GM21528 (cell line): ENCODE measurements at regions not wholly inside any gene's neighbourhood (a gene's known extent, or its start where the extent isn't known, plus 50 kb on each side); places are given as distances from the start of the nearest gene placed in this dataset.
"Not testable (repeated sequence)": the region's sequence is repeated elsewhere in the genome, so short reads cannot be mapped to it uniquely, and the experiment has no call there.

Source experiments
- ATAC-seq: cut with Tn5 transposase; IDR thresholded peaks from one replicate; pipeline ENCODE4 v1.9.1; 2021; ENCODE audit warnings: mild to moderate bottlenecking, moderate library complexity; ENCODE audit not compliant: unreplicated experiment, low FRiP score

DNA sequence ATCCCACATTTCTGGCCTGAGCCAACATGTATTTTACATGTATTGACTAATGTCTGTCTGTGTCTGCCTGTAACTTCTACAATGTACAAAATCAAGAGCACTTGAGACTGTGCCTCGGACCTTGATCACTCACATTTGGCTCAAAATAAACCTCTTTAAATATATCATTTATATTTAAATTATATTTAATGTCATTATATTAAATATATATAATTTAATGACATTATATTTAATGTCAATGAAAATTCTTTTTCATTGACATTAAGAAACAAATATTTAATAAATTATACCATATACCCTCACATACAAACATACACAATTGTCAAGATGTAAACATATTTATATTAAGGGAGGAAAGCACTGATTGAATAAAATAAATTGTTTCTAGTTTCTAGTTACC lies 1099.8 kb upstream of the CDH18 start:
- ATAC-seq, result no peak

DNA sequence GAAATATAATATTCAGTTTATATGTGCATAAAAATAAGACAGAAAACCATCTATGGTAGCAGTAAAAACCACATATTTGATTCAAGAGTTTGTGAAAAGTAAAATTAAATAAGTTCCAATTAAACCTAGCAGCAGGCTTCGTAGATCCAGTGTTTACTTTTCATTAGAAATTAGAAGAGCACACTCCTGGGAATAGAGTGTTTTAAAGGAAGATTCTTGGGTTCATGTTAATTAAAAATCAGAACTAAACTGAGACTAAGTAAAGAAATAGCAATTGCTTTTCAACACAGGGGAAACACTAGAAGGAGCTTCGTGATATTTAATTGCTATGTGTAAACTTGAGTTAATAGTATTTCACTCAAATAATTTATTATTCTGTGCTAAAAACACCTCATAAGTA lies 1097.8 kb upstream of the CDH18 start:
- ATAC-seq, result no peak

DNA sequence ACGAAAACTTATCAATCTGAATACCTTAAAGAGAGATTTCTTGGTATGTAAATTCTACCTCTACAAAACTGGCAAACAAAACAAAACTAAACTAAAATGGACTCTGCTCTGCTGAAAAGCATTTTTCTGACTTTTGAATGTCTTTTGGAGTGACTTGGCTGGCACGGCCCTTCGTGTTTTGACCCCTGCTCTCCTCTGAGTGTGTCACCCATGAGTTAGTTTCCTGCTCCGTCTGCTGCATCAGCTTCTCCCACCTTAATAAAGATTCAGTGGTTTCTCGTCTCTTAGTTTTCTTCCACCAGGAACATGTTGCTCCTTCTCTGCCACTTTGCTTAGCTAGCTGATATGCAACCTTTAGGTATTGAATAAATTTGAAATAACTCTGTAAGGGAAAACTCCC lies 1084.0 kb upstream of the CDH18 start:
- no peak for ATAC-seq

DNA sequence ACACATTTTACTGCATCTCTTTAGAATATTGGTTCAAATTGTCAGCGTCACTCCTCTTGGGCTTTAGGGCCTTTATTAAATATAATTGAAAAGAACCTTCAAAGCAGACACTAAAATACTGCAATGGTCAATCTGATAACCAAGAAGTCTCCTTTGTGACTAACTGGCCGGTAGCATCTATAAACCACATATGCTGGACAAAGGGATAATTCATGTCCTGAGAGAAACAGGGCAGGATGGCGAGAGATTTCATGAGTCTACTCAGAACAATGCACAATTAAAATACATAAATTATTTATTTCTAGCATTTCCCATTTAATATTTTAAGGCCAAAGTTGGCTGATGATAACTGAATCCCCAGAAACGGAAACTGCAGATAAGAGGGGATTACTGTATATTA lies 1083.4 kb upstream of the CDH18 start:
- no peak for ATAC-seq

DNA sequence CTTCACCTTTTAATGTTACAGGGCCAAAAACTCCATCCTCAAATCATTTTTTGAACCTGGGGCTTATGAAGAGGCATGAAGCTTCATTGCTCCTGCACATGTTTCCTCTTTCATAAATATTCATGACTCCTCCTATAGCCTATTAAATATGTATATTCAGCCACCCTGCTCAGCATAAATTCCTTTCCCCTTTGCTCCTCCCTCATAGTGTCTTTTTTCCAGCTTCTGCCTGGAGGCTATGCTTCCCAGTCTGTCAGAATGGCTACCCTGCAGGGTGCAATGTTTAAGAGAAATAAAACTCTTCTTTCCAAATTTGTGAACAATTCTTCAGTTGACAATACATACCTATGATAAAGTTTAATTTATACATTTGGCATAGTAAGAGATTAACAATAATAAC lies 1082.9 kb upstream of the CDH18 start:
- ATAC-seq, result no peak

DNA sequence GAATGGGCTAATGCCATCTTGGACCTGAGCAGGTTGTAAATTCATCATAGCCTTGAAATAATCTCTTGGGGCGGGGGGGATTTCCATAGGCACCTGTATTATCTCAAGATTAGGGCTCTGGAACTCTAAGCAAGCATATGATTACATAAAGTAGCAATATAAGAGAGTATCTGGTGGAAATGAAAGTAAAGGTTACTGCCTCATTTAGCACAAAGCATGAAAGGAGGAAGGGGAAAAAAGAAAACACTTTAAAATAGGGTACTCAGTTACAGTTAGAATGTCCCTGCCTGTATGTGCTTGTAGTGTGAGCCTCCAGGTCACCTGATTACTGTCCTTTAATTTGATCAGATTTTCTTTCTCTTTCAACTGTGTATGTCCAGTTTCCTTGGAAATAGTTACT lies 1079.7 kb upstream of the CDH18 start:
- no peak for ATAC-seq

DNA sequence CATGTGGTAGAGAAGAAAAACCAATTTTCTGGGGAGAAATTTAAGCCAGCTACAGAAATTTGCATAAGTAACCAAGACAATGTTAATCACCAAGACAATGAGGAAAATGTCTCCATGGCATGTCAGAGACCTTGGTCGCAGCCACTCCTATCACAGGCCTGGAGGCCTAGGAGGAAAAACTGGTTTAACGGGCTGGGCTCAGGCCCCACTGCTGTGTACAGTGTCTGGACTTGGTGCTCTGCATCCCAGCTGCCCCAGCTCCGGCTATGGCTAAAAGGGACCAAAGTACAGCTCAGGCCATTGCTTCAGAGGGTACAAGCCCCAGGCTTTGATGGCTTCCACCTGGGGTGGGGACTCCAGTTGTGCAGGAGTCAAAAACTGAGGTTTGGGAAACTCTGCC lies 1075.1 kb upstream of the CDH18 start:
- ATAC-seq, result no peak

DNA sequence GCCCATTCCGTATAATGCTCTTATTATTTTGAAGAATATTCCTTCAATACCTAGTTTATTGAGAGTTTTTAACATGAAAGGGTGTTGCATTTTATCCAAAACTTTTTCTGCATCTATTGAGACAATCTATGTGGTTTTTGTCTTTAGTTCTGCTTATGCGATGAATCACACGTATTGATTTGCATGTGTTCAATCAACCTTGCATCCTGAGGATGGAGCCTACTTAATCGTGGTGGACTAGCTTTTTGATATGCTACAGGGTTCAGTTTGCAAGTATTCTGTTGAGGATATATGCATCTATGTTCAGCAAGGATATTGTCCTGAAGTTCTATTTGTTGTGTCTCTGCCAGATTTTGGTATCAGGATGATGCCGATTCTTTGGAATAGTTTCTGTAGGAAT lies 1070.3 kb upstream of the CDH18 start:
- ATAC-seq, result peak; percentile 99

DNA sequence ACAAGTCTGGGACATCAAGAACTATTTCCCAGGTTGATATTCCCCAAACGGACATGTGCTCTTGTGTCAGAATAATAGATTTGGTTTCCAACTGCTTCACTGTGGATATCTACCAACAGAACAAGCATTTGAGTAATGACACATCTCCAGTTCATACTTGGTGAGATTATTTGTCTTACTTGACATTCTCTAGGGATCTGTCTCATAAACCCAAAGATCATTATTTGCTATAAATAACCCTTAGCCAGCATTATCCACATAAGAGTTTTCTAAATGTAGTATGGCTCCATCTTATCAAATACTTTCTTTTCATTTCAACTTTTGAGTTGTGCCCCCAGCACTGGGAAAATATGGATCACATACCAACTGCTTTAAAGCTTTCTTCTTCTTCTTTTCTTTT lies 1063.9 kb upstream of the CDH18 start:
- no peak for ATAC-seq

DNA sequence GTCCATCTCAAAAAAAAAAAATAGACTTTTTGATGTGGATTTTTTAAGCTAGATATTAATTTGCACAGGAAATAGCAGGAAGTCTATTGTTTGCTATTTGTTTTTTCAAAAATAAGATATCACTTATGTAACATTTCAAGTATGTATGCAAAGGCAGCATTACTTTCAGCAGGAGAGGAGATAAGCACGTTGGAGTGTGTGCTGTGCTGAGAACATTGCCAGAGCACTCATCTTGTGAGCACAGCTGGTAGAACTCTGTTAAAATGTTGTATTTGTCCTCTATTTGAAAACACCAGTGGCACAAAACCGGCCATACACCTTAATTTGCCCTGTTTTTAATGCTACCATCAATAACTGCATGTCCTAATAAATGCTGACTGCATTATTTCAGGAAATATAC lies 1061.9 kb upstream of the CDH18 start:
- ATAC-seq, result no peak

DNA sequence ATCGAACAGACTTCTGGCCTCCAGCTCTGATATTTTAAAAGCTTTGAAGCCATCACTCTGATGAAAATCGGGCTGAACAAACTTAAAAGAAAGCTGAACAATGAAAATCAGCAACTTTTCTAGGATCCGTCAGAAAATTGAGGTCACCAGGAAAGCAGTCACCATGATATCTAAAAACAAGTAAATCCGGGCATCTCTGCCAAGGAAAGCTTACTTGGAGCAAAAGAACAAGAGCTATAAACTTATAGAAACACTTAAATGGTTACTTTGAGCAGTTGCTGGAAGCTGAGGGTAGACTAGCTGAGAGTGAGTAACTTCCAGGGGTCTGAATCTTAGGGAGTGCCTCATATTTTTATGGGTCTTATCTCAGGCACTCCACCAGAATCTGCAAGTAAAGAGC lies 1043.0 kb upstream of the CDH18 start:
- ATAC-seq, result no peak

DNA sequence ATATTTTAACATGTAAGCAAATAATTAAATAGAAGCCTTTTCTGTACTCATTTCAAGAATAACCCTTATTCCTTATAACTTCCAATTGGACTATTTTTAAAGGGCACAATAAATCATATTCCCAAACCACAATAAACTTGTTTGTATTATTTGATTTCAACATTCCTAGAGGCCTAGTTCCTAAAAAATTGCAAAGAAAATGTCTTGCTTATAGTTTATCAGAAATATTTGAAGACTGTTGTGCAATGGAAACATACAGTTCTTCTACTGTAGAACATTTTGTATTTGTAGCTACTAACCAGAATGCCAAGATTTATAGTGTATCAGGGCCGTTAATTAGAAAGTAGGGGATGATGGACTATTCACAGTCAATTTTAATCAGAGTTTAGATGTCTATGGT lies 1037.0 kb upstream of the CDH18 start:
- ATAC-seq, result no peak

DNA sequence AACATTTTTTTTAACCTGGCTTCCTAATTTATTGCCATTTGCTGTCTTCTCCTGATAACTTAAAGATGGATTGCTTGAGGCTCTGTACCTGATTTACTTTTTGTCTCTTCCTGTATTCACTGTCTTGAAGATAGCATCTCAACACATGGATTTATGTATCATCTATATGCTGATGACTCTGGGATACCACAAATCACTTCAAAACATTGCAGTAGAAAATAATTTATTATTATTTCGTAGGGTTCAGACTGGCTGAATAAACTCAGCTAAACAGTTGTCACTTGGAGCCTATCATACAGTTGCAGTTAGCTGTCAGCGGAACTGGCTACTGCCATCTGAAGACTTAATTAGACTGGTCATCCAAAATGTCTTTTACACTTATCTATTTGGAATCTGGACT lies 1025.2 kb upstream of the CDH18 start:
- no peak for ATAC-seq

DNA sequence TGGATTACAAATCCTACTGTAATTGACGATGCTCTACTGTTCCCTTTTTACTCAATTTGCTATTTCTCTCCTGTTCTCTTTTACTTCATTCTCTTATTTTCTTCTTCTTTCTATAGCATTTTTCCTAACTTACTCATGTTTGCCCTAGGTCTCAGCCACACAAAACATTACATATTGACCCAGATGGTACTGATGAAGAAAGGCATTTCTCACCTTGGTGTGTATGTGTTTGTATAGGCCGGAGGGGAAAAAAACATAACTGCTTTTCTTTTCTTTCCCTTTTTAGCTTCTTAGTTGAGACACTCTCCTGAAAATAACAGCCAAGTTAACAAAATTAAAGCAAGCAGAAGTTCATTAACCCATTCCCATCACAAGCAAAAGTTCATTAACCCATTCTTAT lies 1019.8 kb upstream of the CDH18 start:
- no peak for ATAC-seq

DNA sequence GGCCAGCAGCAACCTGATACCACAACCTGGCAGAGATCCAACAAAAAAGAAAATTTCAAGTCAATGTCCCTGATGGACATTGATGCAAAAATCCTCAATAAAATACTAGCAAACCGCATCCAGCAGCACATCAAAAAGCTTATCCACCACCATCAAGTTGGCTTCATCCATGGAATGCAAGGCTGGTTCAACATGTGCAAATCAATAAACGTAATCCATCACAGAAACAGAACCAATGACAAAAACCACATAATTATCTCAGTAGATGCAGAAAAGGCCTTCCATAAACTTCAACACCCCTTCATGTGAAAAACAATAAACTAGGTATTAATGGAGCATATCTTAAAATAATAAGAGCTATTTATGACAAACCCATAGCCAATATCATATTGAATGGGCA lies 1000.9 kb upstream of the CDH18 start:
- not testable (repeated sequence) for ATAC-seq

DNA sequence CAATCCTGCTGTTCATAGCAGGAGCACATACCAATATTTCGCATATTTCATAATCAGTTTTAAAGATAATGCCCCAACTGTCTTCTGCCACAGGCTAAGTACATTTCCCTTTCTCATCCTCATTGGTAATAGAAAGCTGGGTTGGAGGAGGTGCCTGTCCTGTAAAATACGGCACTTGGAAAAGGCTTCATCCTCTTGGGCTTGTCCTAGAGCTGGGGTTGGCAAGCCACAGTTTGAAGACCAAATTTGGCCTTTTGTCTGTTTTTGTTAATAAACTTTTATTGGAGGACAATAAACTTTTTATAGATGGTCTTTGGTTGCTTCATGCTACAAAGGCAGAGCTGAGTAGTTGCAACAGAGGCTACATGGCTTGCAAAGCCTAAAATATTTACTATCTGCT lies 997.8 kb upstream of the CDH18 start:
- no peak for ATAC-seq

DNA sequence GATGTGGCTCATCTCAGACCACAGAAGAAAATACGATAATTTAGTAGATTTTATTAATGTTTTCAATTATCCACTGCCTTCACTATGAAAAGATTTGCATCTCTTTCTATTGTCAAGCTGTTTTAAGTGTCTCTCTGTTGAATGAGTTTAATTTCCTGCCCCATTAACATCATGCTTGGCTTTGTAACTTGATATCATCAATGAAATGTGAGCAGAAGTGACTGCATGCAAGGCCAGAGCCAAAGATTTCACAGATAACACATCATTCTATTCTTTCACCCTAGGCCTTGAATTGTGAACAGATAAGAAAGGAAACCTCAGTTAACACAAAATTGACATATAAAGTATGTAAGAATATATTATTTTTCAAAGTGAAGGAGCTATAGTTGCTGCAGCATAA lies 986.4 kb upstream of the CDH18 start:
- no peak for ATAC-seq

DNA sequence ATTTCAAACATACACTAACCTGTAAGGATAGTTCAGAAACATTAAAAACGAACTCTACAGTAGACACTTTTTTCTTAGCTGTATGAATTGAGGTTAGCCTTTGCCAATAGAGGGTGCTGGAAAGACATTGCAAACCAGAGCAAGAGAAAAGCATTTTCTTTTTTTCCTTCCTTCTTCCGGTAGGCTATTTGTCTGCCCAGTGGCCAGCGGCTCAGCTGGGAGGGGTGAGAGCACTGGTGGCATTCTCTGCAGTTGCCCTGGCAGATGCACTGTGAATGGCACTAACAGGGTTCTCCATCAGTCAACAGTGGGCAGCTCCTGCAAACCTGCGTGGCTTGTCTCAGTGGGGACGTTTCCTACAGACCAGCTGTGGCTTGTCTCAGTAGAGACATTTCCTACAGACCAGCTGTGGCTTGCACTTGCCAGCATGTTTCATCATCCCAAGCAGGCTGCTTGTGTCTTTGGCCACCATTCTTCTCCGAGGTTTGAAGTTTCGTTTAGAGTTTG lies 984.5 kb upstream of the CDH18 start:
- peak; percentile 90 for ATAC-seq

DNA sequence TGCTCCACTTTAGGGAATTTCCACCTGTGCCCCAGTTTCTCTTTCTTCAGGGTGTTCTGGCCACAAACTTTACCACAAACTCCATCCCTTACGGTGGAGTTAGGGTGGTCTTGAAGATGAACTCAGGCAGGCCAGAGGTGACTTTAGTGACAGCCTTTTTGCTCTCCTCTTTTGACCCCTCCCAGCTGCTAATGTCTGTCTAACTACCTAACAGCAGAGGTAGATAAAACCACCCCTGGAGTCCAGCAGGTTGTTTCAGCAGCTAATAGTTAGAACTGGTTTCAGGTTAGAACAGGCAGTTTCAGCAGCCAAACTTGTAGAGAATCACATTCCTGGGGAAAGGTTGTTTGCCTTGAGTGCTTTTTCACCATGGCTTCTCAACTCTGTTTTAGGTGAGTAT lies 971.3 kb upstream of the CDH18 start:
- ATAC-seq, result no peak

DNA sequence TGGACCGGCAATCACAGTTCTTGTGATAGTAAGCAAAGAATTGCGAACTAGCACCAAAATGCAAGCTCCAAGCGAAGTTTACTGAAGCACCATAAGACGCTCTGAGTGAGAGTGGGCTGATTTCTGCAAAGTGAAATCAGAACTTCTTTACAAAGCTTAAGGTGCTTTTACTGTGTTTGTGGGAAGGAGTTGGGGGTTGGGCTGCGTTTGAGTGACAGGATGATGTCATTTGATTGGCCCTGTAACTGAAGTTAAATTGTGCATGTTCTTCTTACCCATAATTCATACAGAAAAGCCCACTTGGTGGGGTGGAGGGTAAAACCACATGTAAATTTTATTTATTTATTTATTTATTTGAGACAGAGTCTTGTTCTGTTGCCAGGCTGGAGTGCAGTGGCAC lies 970.6 kb upstream of the CDH18 start:
- no peak for ATAC-seq

DNA sequence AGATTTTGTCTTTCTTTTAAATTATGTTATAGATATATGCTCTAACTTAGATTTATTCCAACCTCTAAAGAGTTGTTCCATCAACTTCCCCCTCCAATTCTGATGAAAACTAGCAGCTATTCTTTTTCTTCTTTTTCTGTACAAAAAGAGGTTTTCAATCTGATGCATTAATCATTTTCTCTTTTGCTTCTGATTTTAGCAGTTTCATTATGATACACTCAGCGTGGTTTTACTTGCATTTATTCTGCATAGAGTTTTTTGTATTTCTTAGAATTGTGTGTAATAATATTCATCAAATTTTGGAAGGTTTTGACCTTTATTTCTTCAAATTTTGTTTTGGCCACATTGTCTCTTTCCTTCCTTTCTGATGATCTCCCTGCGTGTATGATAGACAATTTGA lies 968.1 kb upstream of the CDH18 start:
- ATAC-seq, result no peak

DNA sequence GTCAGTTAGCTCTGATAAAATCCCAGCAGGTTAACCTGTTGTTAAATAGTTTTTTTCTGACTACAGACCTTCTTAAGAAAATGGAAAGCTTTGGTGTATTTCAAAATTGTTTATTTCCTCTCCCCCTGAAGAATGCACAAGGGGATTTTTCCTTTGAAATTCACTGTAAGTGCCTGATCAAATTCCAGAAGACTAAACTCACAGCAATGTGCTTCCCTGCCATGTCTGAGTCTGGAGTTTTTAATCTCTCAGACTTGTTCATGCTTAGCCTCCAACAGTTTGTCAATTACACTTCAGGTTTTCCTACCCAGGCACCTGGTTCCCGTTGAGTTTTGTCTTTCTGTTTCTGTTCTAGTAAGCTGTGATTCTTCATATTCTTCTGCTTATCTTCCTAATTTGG lies 961.6 kb upstream of the CDH18 start:
- ATAC-seq, result no peak

DNA sequence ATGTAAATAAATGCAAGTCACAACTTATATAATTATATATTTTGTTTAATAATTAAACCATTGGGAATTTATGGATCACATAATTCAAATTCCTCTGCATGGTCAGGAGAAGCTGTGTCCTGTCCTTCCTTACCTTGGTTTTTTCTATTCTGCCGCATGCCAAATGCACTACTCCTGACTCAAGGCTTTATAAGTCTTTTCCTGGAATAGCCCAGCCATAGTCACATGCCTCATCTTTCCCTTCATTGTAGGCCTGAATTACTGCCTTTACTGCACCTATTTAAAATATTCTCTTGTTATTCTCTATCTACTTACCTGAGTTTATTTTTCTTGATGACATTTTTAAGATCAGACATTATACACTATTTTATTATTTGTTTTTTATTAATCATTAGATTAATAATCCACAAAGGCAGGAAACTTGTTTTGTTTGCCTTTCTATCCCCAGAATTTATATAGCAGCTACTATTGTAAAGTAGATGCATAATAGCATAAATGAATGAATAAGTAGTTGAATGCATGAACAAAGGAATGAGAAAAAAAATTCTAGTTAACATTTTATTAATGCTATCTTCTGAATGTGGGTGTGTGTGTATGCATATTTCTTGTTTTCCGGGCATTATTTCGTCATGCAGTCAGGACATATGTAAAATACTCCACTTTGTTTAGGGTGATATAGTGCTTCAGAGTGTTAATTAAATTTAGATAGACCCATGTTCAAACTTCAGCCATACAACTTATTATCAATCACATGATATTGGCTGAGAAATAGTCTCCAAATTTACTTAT lies 955.4 kb upstream of the CDH18 start:
- ATAC-seq, result not testable (repeated sequence)
